ENCODE measurements at regions not wholly inside any gene's neighbourhood (a gene's known extent, or its start where the extent isn't known, plus 50 kb on each side); places are given as distances from the start of the nearest gene placed in this dataset.

DNA sequence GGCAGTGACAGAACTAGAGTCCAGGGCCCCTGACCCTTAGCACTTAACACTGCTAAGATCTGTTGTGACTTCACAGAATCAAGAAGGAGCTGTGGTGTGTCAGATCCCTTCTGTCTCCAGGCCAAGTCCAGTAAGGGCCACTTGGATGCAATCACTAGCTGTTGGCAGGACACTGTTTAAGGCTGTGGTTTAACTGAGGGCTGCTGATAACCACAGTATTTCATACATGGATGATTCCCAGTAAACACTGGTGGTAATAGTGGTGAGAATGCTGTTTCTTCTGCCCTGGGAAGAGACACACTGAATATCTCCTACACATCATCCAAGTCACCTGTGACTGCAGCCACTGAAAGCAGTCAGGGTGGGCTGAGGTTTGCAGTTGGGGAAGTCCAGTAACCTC is 77.7 kb upstream of the FBXO11 start:
- TF ChIP-seq, protein P1, sequence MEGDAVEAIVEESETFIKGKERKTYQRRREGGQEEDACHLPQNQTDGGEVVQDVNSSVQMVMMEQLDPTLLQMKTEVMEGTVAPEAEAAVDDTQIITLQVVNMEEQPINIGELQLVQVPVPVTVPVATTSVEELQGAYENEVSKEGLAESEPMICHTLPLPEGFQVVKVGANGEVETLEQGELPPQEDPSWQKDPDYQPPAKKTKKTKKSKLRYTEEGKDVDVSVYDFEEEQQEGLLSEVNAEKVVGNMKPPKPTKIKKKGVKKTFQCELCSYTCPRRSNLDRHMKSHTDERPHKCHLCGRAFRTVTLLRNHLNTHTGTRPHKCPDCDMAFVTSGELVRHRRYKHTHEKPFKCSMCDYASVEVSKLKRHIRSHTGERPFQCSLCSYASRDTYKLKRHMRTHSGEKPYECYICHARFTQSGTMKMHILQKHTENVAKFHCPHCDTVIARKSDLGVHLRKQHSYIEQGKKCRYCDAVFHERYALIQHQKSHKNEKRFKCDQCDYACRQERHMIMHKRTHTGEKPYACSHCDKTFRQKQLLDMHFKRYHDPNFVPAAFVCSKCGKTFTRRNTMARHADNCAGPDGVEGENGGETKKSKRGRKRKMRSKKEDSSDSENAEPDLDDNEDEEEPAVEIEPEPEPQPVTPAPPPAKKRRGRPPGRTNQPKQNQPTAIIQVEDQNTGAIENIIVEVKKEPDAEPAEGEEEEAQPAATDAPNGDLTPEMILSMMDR (IDR thresholded peaks at IDR 0.05) = no peak
- TF ChIP-seq POLR2A (IDR thresholded peaks at IDR 0.05) = no peak

Measured in sigmoid colon (tissue), 3 donors.